ENCODE measurements at regions not wholly inside any gene's neighbourhood (a gene's known extent, or its start where the extent isn't known, plus 50 kb on each side); places are given as distances from the start of the nearest gene placed in this dataset.
A peak's percentile ranks its signal among the peaks of the same experiment; 100 is the strongest.

- WGBS: no CpG with 5 or more reads among the region's 1 CpG
- Histone ChIP-seq H3K23ac (ENCODE audit: low read length in 2 of 2) (no peak overlapping the region), H3K4me1 (ENCODE audit: control insufficient read depth, insufficient read depth, low read depth, low read length) (no peaks in the 10 kb centered on the region), H2AK5ac (ENCODE audit: low read length, severe bottlenecking) (no peak overlapping the region), H2BK12ac (ENCODE audit: low read length in 2 of 2) (no peak overlapping the region), H3K27me3 (ENCODE audit: control insufficient read depth in 1 of 2, insufficient read depth in 1 of 2, low read length in 2 of 2) (no peaks in the 10 kb centered on the region), H3K9me3 (ENCODE audit: control insufficient read depth, low read length) (no peaks in the 10 kb centered on the region), H3K4me2 (ENCODE audit: low read length, poor library complexity, severe bottlenecking) (no peak overlapping the region), H3K9ac (ENCODE audit: low read length) (peak overlapping the region; percentile 23), H2AFZ (ENCODE audit: low read depth, low read length) (no peak overlapping the region), H3K4ac (ENCODE audit: low read depth in 1 of 2, low read length in 2 of 2) (no peak overlapping the region), H3K18ac (ENCODE audit: low read depth in 1 of 2, low read length in 2 of 2) (no peak overlapping the region), H3K4me3 (ENCODE audit: insufficient read depth in 1 of 2, low read depth in 1 of 2, low read length in 2 of 2) (no peak overlapping the region), H2BK15ac (ENCODE audit: low read depth, poor library complexity, severe bottlenecking) (no peak overlapping the region), H2BK5ac (ENCODE audit: low read depth, low read length, poor library complexity, severe bottlenecking) (no peak overlapping the region), H2BK120ac (ENCODE audit: low read depth, low read length) (no peak overlapping the region), H3K27ac (ENCODE audit: low read length, poor library complexity, severe bottlenecking) (no peak overlapping the region), H3K79me1 (replicated peaks; ENCODE audit: low read length, poor library complexity, severe bottlenecking) (no peaks in the 10 kb centered on the region), H3K36me3 (ENCODE audit: control insufficient read depth in 1 of 2, insufficient read depth in 2 of 2, low read depth in 1 of 2, low read length in 2 of 2) (no peaks in the 10 kb centered on the region), H3K14ac (ENCODE audit: low read length in 2 of 2) (no peak overlapping the region), H4K91ac (ENCODE audit: low read length) (no peak overlapping the region), H4K8ac (ENCODE audit: low read length) (no peak overlapping the region)
- DNase-seq: no peak
Observed at GRCh38 chr1:163674236-163674635, 352.5 kb downstream of the NUF2 start.

- H3K27me3 ChIP-seq (ENCODE audit: control insufficient read depth in 1 of 2, insufficient read depth in 1 of 2, low read length in 2 of 2): no peaks in the 10 kb centered on the region
- no peak overlapping the region for H3K4me2 ChIP-seq (ENCODE audit: low read length, poor library complexity, severe bottlenecking)
- H3K14ac ChIP-seq (ENCODE audit: low read length in 2 of 2): no peak overlapping the region
- no peak for DNase-seq
- no CpG with 5 or more reads among the region's 1 CpG for WGBS
- H3K4ac ChIP-seq (ENCODE audit: low read depth in 1 of 2, low read length in 2 of 2): no peak overlapping the region
- H3K18ac ChIP-seq (ENCODE audit: low read depth in 1 of 2, low read length in 2 of 2): no peak overlapping the region
- no peak overlapping the region for H3K27ac ChIP-seq (ENCODE audit: low read length, poor library complexity, severe bottlenecking)
- no peak overlapping the region for H2AFZ ChIP-seq (ENCODE audit: low read depth, low read length)
- no peaks in the 10 kb centered on the region for H3K4me1 ChIP-seq (ENCODE audit: control insufficient read depth, insufficient read depth, low read depth, low read length)
- H2BK15ac ChIP-seq (ENCODE audit: low read depth, poor library complexity, severe bottlenecking): no peak overlapping the region
- H2AK5ac ChIP-seq (ENCODE audit: low read length, severe bottlenecking): no peak overlapping the region
- no peaks in the 10 kb centered on the region for H3K79me1 ChIP-seq (replicated peaks; ENCODE audit: low read length, poor library complexity, severe bottlenecking)
- no peak overlapping the region for H2BK120ac ChIP-seq (ENCODE audit: low read depth, low read length)
- no peak overlapping the region for H4K8ac ChIP-seq (ENCODE audit: low read length)
- no peak overlapping the region for H2BK5ac ChIP-seq (ENCODE audit: low read depth, low read length, poor library complexity, severe bottlenecking)
- no peak overlapping the region for H3K4me3 ChIP-seq (ENCODE audit: insufficient read depth in 1 of 2, low read depth in 1 of 2, low read length in 2 of 2)
- H3K23ac ChIP-seq (ENCODE audit: low read length in 2 of 2): no peak overlapping the region
- no peak overlapping the region for H3K9ac ChIP-seq (ENCODE audit: low read length)
- H2BK12ac ChIP-seq (ENCODE audit: low read length in 2 of 2): no peak overlapping the region
- H3K36me3 ChIP-seq (ENCODE audit: control insufficient read depth in 1 of 2, insufficient read depth in 2 of 2, low read depth in 1 of 2, low read length in 2 of 2): no peaks in the 10 kb centered on the region
- H4K91ac ChIP-seq (ENCODE audit: low read length): no peak overlapping the region
- H3K9me3 ChIP-seq (ENCODE audit: control insufficient read depth, low read length): peaks cover 9% of the 10 kb centered on the region
Observed at GRCh38 chr1:163684785-163685184, 363.0 kb downstream of the NUF2 start.

- DNase-seq: no peak
- no peak overlapping the region for H3K4me3 ChIP-seq (ENCODE audit: insufficient read depth in 1 of 2, low read depth in 1 of 2, low read length in 2 of 2)
- H2AK5ac ChIP-seq (ENCODE audit: low read length, severe bottlenecking): no peak overlapping the region
- no peak overlapping the region for H3K4ac ChIP-seq (ENCODE audit: low read depth in 1 of 2, low read length in 2 of 2)
- H3K27ac ChIP-seq (ENCODE audit: low read length, poor library complexity, severe bottlenecking): no peak overlapping the region
- no peak overlapping the region for H4K91ac ChIP-seq (ENCODE audit: low read length)
- no peak overlapping the region for H3K14ac ChIP-seq (ENCODE audit: low read length in 2 of 2)
- H3K18ac ChIP-seq (ENCODE audit: low read depth in 1 of 2, low read length in 2 of 2): no peak overlapping the region
- H3K27me3 ChIP-seq (ENCODE audit: control insufficient read depth in 1 of 2, insufficient read depth in 1 of 2, low read length in 2 of 2): no peaks in the 10 kb centered on the region
- H2BK12ac ChIP-seq (ENCODE audit: low read length in 2 of 2): no peak overlapping the region
- no peak overlapping the region for H2BK120ac ChIP-seq (ENCODE audit: low read depth, low read length)
- no peak overlapping the region for H2BK15ac ChIP-seq (ENCODE audit: low read depth, poor library complexity, severe bottlenecking)
- H4K8ac ChIP-seq (ENCODE audit: low read length): no peak overlapping the region
- H3K4me2 ChIP-seq (ENCODE audit: low read length, poor library complexity, severe bottlenecking): no peak overlapping the region
- H3K4me1 ChIP-seq (ENCODE audit: control insufficient read depth, insufficient read depth, low read depth, low read length): no peaks in the 10 kb centered on the region
- H3K79me1 ChIP-seq (replicated peaks; ENCODE audit: low read length, poor library complexity, severe bottlenecking): no peaks in the 10 kb centered on the region
- no peaks in the 10 kb centered on the region for H3K9me3 ChIP-seq (ENCODE audit: control insufficient read depth, low read length)
- no peaks in the 10 kb centered on the region for H3K36me3 ChIP-seq (ENCODE audit: control insufficient read depth in 1 of 2, insufficient read depth in 2 of 2, low read depth in 1 of 2, low read length in 2 of 2)
- WGBS: 77% methylated on average over 14 of the region's 14 CpGs
- H2BK5ac ChIP-seq (ENCODE audit: low read depth, low read length, poor library complexity, severe bottlenecking): no peak overlapping the region
- no peak overlapping the region for H3K9ac ChIP-seq (ENCODE audit: low read length)
- no peak overlapping the region for H2AFZ ChIP-seq (ENCODE audit: low read depth, low read length)
- H3K23ac ChIP-seq (ENCODE audit: low read length in 2 of 2): no peak overlapping the region
Observed at GRCh38 chr1:163692266-163692665, 370.5 kb downstream of the NUF2 start.

- H3K27me3 ChIP-seq (ENCODE audit: control insufficient read depth in 1 of 2, insufficient read depth in 1 of 2, low read length in 2 of 2): no peaks in the 10 kb centered on the region
- H2BK5ac ChIP-seq (ENCODE audit: low read depth, low read length, poor library complexity, severe bottlenecking): no peak overlapping the region
- H3K36me3 ChIP-seq (ENCODE audit: control insufficient read depth in 1 of 2, insufficient read depth in 2 of 2, low read depth in 1 of 2, low read length in 2 of 2): no peaks in the 10 kb centered on the region
- no peak overlapping the region for H3K14ac ChIP-seq (ENCODE audit: low read length in 2 of 2)
- H4K8ac ChIP-seq (ENCODE audit: low read length): no peak overlapping the region
- no peak overlapping the region for H3K4ac ChIP-seq (ENCODE audit: low read depth in 1 of 2, low read length in 2 of 2)
- H2BK120ac ChIP-seq (ENCODE audit: low read depth, low read length): no peak overlapping the region
- H3K4me1 ChIP-seq (ENCODE audit: control insufficient read depth, insufficient read depth, low read depth, low read length): no peaks in the 10 kb centered on the region
- no peak overlapping the region for H3K18ac ChIP-seq (ENCODE audit: low read depth in 1 of 2, low read length in 2 of 2)
- H3K9ac ChIP-seq (ENCODE audit: low read length): no peak overlapping the region
- no peak overlapping the region for H2BK12ac ChIP-seq (ENCODE audit: low read length in 2 of 2)
- no peak overlapping the region for H2AFZ ChIP-seq (ENCODE audit: low read depth, low read length)
- DNase-seq: no peak
- 100% methylated on average over 1 of the region's 2 CpGs for WGBS
- H3K4me3 ChIP-seq (ENCODE audit: insufficient read depth in 1 of 2, low read depth in 1 of 2, low read length in 2 of 2): no peak overlapping the region
- H3K27ac ChIP-seq (ENCODE audit: low read length, poor library complexity, severe bottlenecking): no peak overlapping the region
- H3K9me3 ChIP-seq (ENCODE audit: control insufficient read depth, low read length): no peaks in the 10 kb centered on the region
- no peak overlapping the region for H2BK15ac ChIP-seq (ENCODE audit: low read depth, poor library complexity, severe bottlenecking)
- no peaks in the 10 kb centered on the region for H3K79me1 ChIP-seq (replicated peaks; ENCODE audit: low read length, poor library complexity, severe bottlenecking)
- no peak overlapping the region for H2AK5ac ChIP-seq (ENCODE audit: low read length, severe bottlenecking)
- no peak overlapping the region for H4K91ac ChIP-seq (ENCODE audit: low read length)
- no peak overlapping the region for H3K4me2 ChIP-seq (ENCODE audit: low read length, poor library complexity, severe bottlenecking)
- no peak overlapping the region for H3K23ac ChIP-seq (ENCODE audit: low read length in 2 of 2)
Observed at GRCh38 chr1:163697137-163697536, 375.4 kb downstream of the NUF2 start.

All from mesenchymal stem cell (in vitro differentiated cells and primary cell).